OCI-LY3 (cell line): ENCODE measurements at regions not wholly inside any gene's neighbourhood (a gene's known extent, or its start where the extent isn't known, plus 50 kb on each side); places are given as distances from the start of the nearest gene placed in this dataset.

ENCODE experiments used
- H2AFZ ChIP-seq: fragments of 200-600, 300-600 bp; shearing (Covaris generic); 2 replicates; pipeline ENCODE4 v1.6.0; 2014; ENCODE audit warnings: antibody characterized with exemption, low read depth, low read length
- H3K27ac ChIP-seq: fragments of 200-600, 300-600 bp; sonication (generic); 2 replicates; pipeline ENCODE4 v1.5.1; 2014; ENCODE audit warnings: mild to moderate bottlenecking, low read length, moderate library complexity, mixed read lengths
- H3K27me3 ChIP-seq: fragments of 200-600, 300-600 bp; sonication (generic); 2 replicates; pipeline ENCODE4 v1.6.1; 2014; ENCODE audit warnings: low read depth, low read length, mixed read lengths
- H3K36me3 ChIP-seq: fragments of 200-600, 300-600 bp; sonication (generic); replicated peaks from 2 replicates; pipeline ENCODE3; 2014; ENCODE audit warnings: low read depth, low read length, mixed read lengths
- H3K4me1 ChIP-seq: fragments of 300-600, 200-600 bp; sonication (generic); 2 replicates; pipeline ENCODE4 v1.6.1; 2014; ENCODE audit warnings: low read length, mixed read lengths
- H3K4me2 ChIP-seq: fragments of 200-600, 300-600 bp; sonication (generic); 2 replicates; pipeline ENCODE4 v1.6.1; 2014; ENCODE audit warnings: low read length, mixed read lengths
- H3K4me3 ChIP-seq: fragments of 300-600, 200-600 bp; sonication (generic); 2 replicates; pipeline ENCODE4 v1.5.1; 2014; ENCODE audit warnings: antibody characterized with exemption, mild to moderate bottlenecking, low read length, moderate library complexity
- H3K79me2 ChIP-seq: fragments of 300-600, 200-600 bp; shearing (Covaris generic); 2 replicates; pipeline ENCODE4 v1.6.1; 2014; ENCODE audit warnings: mild to moderate bottlenecking, low read length, mixed read lengths
- H3K9ac ChIP-seq: fragments of 300-600, 200-600 bp; shearing (Covaris generic); 2 replicates; pipeline ENCODE4 v1.6.0; 2014; ENCODE audit warnings: mild to moderate bottlenecking, low read length, moderate library complexity
- H3K9me3 ChIP-seq: fragments of 200-600, 300-600 bp; shearing (Covaris generic); 2 replicates; pipeline ENCODE4 v1.6.1; 2014; ENCODE audit warnings: low read length, mixed read lengths; ENCODE audit not compliant: insufficient read depth
- H4K20me1 ChIP-seq: fragments of 200-600, 300-600 bp; sonication (generic); 2 replicates; pipeline ENCODE4 v1.6.1; 2016; ENCODE audit warnings: low read length, mixed read lengths; ENCODE audit not compliant: insufficient read depth
- EZH2phosphoT487 ChIP-seq: fragments of 200-600 bp; shearing (Covaris generic); IDR thresholded peaks from 2 replicates; pipeline ENCODE4 v1.6.1; 2018; ENCODE audit warnings: antibody characterized with exemption, mixed run types, low read depth
- TF ChIP-seq, protein P1 (sequence below): fragments of 200-600, 300-600 bp; sonication (generic); IDR thresholded peaks from 2 replicates; pipeline ENCODE4 v1.5.1; 2014; ENCODE audit warnings: antibody characterized with exemption, low read length, low read depth

DNA sequence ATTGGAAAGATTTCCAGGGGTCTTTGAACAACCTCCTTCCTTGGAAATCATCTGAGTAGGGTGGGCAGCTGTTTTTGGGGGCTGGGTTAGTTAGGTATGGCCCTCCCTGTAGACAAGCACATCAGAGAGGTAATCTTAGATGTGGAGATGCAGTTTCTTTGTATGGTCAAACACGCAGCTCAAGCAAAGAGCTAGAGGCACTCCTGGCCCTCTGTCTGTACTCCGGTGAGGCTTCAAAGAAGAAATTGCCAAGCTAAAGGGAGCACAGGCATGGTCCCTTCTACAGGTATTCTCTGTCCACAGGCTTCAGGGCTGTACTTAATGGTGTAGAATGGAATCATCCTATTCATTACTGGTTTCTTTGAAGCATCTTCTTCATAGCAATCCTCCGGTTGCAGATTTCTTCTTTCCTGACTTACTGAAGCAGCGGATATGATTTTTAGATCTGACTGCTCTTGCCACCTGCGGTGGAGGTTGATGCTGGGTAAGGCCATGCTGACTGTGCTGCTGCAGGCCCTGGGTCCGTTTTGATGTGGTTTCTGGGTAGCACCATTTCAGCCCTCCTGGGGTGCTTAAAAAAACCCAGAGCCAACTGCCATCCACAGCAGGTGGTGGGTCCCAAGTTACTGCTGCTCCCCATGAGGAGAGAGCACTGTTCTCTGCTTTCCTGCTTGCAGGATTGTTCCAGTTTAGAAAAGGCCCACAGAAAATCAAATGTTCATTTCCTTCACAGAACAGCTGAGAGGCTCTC is 318.9 kb upstream of the GATB start:
- peak overlapping the region; percentile 39 for H3K4me3 ChIP-seq
- H3K27me3 ChIP-seq, result peaks cover 5% of the 10 kb centered on the region; the same call in 1 of the 2 replicates
- TF ChIP-seq, protein P1, sequence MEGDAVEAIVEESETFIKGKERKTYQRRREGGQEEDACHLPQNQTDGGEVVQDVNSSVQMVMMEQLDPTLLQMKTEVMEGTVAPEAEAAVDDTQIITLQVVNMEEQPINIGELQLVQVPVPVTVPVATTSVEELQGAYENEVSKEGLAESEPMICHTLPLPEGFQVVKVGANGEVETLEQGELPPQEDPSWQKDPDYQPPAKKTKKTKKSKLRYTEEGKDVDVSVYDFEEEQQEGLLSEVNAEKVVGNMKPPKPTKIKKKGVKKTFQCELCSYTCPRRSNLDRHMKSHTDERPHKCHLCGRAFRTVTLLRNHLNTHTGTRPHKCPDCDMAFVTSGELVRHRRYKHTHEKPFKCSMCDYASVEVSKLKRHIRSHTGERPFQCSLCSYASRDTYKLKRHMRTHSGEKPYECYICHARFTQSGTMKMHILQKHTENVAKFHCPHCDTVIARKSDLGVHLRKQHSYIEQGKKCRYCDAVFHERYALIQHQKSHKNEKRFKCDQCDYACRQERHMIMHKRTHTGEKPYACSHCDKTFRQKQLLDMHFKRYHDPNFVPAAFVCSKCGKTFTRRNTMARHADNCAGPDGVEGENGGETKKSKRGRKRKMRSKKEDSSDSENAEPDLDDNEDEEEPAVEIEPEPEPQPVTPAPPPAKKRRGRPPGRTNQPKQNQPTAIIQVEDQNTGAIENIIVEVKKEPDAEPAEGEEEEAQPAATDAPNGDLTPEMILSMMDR, result no peak
- no peak for TF ChIP-seq EZH2phosphoT487
- peak overlapping the region; percentile 27; the same call in 1 of the 2 replicates for H2AFZ ChIP-seq
- H3K27ac ChIP-seq, result peak overlapping the region; percentile 71
- peaks cover 58% of the 10 kb centered on the region for H3K4me1 ChIP-seq
- no peaks in the 10 kb centered on the region for H3K79me2 ChIP-seq
- peaks cover 18% of the 10 kb centered on the region for H3K36me3 ChIP-seq
- peak overlapping the region; percentile 27 for H3K9ac ChIP-seq
- H3K4me2 ChIP-seq, result peak overlapping the region; percentile 61
- peaks cover 20% of the 10 kb centered on the region for H3K9me3 ChIP-seq
- no peaks in the 10 kb centered on the region for H4K20me1 ChIP-seq

DNA sequence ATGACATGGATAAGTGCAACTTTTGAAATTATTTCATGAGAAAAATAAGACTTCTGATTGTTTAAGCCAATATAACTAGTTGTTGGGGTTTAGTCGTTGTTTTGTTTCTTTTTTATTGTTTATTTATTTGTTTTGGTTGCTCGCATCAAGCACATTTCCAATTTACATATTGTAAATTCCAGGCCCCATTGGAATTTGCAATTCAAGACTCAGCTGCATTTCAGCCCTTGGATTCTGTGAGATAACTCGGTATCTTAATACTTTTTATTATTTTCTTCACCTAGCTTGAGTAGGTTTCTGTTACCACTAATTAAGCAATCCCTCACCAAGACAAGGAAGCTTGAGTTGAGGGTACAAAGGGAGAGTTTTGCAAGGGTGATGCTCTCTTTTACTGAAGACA is 318.3 kb upstream of the GATB start:
- Histone ChIP-seq H3K9ac (peak overlapping the region; percentile 27; the same call in 1 of the 2 replicates), H3K27me3 (peaks cover 4% of the 10 kb centered on the region; the same call in 1 of the 2 replicates), H3K79me2 (no peaks in the 10 kb centered on the region), H3K4me3 (no peak overlapping the region), H3K27ac (peak overlapping the region; percentile 71), H3K36me3 (peaks cover 18% of the 10 kb centered on the region), H3K4me1 (peaks cover 64% of the 10 kb centered on the region), H2AFZ (no peak overlapping the region), H3K9me3 (peaks cover 20% of the 10 kb centered on the region), H3K4me2 (peak overlapping the region; percentile 61; the same call in 1 of the 2 replicates), H4K20me1 (no peaks in the 10 kb centered on the region)
- TF ChIP-seq, protein P1, result no peak
- no peak for TF ChIP-seq EZH2phosphoT487

DNA sequence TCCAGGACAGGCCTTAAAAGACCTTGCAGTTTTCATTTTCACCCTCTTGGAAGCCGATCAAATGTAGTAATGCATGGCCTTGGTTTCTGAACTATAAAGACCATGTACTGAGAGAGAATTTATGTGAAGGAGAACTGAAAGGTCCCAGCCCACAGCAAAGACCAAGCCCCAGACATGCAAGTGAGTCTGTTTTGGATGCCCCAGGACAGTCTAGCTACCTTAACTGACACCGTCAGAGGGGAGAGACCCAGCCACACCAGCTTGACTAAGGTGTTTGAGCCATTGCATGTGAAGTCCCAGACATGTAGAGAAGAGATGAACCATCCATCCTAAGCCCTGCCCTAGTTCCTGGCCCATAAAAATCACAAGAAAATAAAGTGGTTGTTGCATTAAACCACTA is 316.8 kb upstream of the GATB start:
- H3K9me3 ChIP-seq, result peaks cover 18% of the 10 kb centered on the region
- H3K27ac ChIP-seq, result no peak overlapping the region; the same call in 1 of the 2 replicates
- H2AFZ ChIP-seq, result no peak overlapping the region
- no peak overlapping the region for H3K9ac ChIP-seq
- H4K20me1 ChIP-seq, result no peaks in the 10 kb centered on the region
- no peaks in the 10 kb centered on the region for H3K27me3 ChIP-seq
- H3K4me1 ChIP-seq, result peaks cover 77% of the 10 kb centered on the region
- TF ChIP-seq, protein P1, result no peak
- peak overlapping the region; percentile 10; the same call in 1 of the 2 replicates for H3K4me2 ChIP-seq
- no peaks in the 10 kb centered on the region for H3K79me2 ChIP-seq
- H3K4me3 ChIP-seq, result no peak overlapping the region
- peaks cover 18% of the 10 kb centered on the region for H3K36me3 ChIP-seq

DNA sequence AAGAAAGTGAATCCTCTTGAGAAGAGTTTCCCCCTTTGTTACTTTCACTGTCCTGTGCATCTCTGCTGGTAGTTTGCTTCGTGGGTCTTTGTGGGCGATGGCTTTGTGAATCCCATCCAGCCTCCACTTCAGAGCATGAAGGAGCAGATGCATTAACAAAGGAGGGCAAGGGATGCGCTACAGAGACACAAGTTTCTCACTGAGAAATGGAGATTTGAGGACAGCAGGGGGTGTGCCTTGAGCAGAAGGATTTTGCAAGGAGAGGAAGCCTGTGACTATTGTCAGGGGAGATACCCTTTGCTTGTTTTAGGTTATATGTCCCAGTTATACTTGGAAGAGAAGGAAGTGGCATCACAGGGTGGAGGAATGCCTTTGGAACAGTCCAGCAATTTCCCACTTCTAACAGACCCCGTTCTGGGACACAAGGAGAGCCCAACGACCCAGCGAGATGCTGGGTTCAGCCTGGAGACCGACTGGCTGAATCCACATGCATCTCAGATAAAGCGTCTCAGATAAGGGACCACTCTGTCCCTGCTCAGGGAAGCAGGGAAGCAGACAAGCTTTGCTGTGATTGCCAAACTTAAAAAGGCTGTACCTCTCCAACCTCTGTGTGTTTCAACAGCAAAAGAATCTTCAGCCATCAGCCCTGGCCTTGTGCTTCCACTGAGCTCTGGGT is 314.6 kb upstream of the GATB start:
- Histone ChIP-seq H2AFZ (no peak overlapping the region), H3K4me1 (peaks cover 73% of the 10 kb centered on the region), H3K9me3 (no peaks in the 10 kb centered on the region), H3K9ac (no peak overlapping the region), H3K79me2 (no peaks in the 10 kb centered on the region), H3K4me3 (no peak overlapping the region), H3K27me3 (no peaks in the 10 kb centered on the region), H4K20me1 (no peaks in the 10 kb centered on the region), H3K36me3 (no peaks in the 10 kb centered on the region), H3K27ac (0 out of 2 replicates have a peak overlapping the region, but pooled peaks have one; percentile 72), H3K4me2 (no peak overlapping the region)
- TF ChIP-seq EZH2phosphoT487, result no peak
- TF ChIP-seq, protein P1, result no peak
